Left ventricle myocardium inferior (tissue), 1 donor: ENCODE measurements at regions not wholly inside any gene's neighbourhood (a gene's known extent, or its start where the extent isn't known, plus 50 kb on each side); places are given as distances from the start of the nearest gene placed in this dataset.

Experiments used
- DNase-seq: peaks from one replicate; pipeline ENCODE4 v3.0.0-alpha.2; 2020
- H3K27ac ChIP-seq: fragments of 200-600 bp; replicated peaks from 2 replicates; pipeline ENCODE4 v1.8.0; 2021
- H3K27me3 ChIP-seq: fragments of 200-600 bp; 2 replicates; pipeline ENCODE4 v1.8.0; 2021; ENCODE audit warnings: low read depth
- H3K36me3 ChIP-seq: fragments of 200-600 bp; 2 replicates; pipeline ENCODE4 v1.8.0; 2021
- H3K4me1 ChIP-seq: fragments of 200-600 bp; 2 replicates; pipeline ENCODE4 v1.8.0; 2021
- H3K4me3 ChIP-seq: fragments of 200-600 bp; 2 replicates; pipeline ENCODE4 v1.8.0; 2021; ENCODE audit warnings: mild to moderate bottlenecking, moderate library complexity
- H3K9me3 ChIP-seq: fragments of 200-600 bp; replicated peaks from 2 replicates; pipeline ENCODE4 v1.8.0; 2021
- CTCF ChIP-seq: fragments of 200-600 bp; IDR thresholded peaks from 2 replicates; pipeline ENCODE4 v1.8.0; 2021; ENCODE audit warnings: antibody characterized with exemption, mild to moderate bottlenecking, borderline replicate concordance
- intact Hi-C: fragments of 100-400 bp; cut with micrococcal nuclease; formaldehyde crosslinking; loops from one replicate; pipeline ENCODE4 v1.11.0; 2022
- donor health status: DM: no; HTN: yes; CAD: no; lungs with severe emphysema.

GRCh38 chr22:48205790-48206189 lies 1443.3 kb downstream of the TBC1D22A start:
- Histone ChIP-seq H3K9me3 (peaks cover 8% of the 10 kb centered on the region), H3K27ac (no peak overlapping the region), H3K4me1 (no peaks in the 10 kb centered on the region), H3K4me3 (no peak overlapping the region), H3K36me3 (no peaks in the 10 kb centered on the region), H3K27me3 (peaks cover 64% of the 10 kb centered on the region)
- intact Hi-C loops = no loop called here
- no peak for DNase-seq
- no peak for TF ChIP-seq CTCF

GRCh38 chr22:48205161-48205560 lies 1442.7 kb downstream of the TBC1D22A start:
- intact Hi-C loops = no loop called here
- Histone ChIP-seq H3K4me1 (no peaks in the 10 kb centered on the region), H3K4me3 (no peak overlapping the region), H3K36me3 (no peaks in the 10 kb centered on the region), H3K27me3 (peaks cover 58% of the 10 kb centered on the region), H3K9me3 (peaks cover 8% of the 10 kb centered on the region), H3K27ac (no peak overlapping the region)
- DNase-seq = no peak
- no peak for TF ChIP-seq CTCF

- peaks cover 56% of the 10 kb centered on the region for H3K27me3 ChIP-seq
- no peaks in the 10 kb centered on the region for H3K36me3 ChIP-seq
- no peak for TF ChIP-seq CTCF
- intact Hi-C loops = no loop called here
- H3K9me3 ChIP-seq = peaks cover 8% of the 10 kb centered on the region
- no peak for DNase-seq
- no peak overlapping the region for H3K4me3 ChIP-seq
- no peak overlapping the region for H3K27ac ChIP-seq
- H3K4me1 ChIP-seq = no peaks in the 10 kb centered on the region
Measured at GRCh38 chr22:48204296-48204695, 1441.8 kb downstream of the TBC1D22A start.

- Histone ChIP-seq H3K4me1 (no peaks in the 10 kb centered on the region), H3K36me3 (no peaks in the 10 kb centered on the region), H3K27ac (no peak overlapping the region), H3K9me3 (peaks cover 8% of the 10 kb centered on the region), H3K4me3 (no peak overlapping the region), H3K27me3 (peaks cover 40% of the 10 kb centered on the region)
- no peak for DNase-seq
- TF ChIP-seq CTCF = no peak
- intact Hi-C loops = no loop called here
Measured at GRCh38 chr22:48199667-48200066, 1437.2 kb downstream of the TBC1D22A start.

GRCh38 chr22:48198489-48199459 lies 1436.3 kb downstream of the TBC1D22A start:
- no peak for TF ChIP-seq CTCF
- H3K27me3 ChIP-seq = peaks cover 40% of the 10 kb centered on the region
- H3K4me1 ChIP-seq = no peaks in the 10 kb centered on the region
- H3K27ac ChIP-seq = no peak overlapping the region
- no peaks in the 10 kb centered on the region for H3K36me3 ChIP-seq
- intact Hi-C loops = no loop called here
- peaks cover 8% of the 10 kb centered on the region for H3K9me3 ChIP-seq
- no peak for DNase-seq
- no peak overlapping the region for H3K4me3 ChIP-seq
